ENCODE measurements at regions not wholly inside any gene's neighbourhood (a gene's known extent, or its start where the extent isn't known, plus 50 kb on each side); places are given as distances from the start of the nearest gene placed in this dataset.

GRCh38 chr2:64750001-64750816 lies 96.5 kb upstream of the SERTAD2 start:
- H3K27me3 ChIP-seq (ENCODE audit: low read depth) = no peaks in the 10 kb centered on the region
- peak; percentile 47 to 77 for DNase-seq (ENCODE audit: low spot score in 2 of 2)
- H3K36me3 ChIP-seq (replicated peaks) = no peaks in the 10 kb centered on the region
- peak overlapping the region; percentile 66 for H3K4me3 ChIP-seq
- H3K9me3 ChIP-seq = no peaks in the 10 kb centered on the region
- peaks cover 17% of the 10 kb centered on the region for H3K4me1 ChIP-seq
- in situ Hi-C loops (cut with MboI; ENCODE audit: low sequenced_read_pairs) = no loop called here

DNA sequence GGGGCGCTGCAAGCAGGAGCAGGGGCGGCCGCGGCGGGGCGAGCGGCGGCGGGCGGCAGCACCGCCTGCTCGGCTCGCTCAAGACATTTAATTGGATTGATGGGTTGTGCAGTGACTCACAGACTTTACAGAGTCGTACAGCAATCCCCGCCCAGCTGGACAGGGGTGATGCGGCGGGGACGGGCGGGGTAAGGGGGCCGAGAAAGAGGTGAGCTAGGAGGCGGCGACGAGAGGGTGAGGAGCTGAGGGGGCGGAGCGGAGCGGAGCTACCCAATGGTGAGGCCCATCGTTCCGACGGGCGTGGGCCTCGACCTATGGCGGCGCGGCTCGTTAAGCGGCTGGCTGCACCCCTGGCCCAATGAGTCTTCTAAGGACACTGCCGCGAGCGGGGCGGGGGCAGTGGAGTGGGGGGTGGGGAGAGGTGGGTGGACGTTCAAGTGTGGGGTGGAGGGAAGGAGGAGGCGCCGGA lies 97.1 kb upstream of the SERTAD2 start:
- DNase-seq (ENCODE audit: low spot score in 2 of 2) = peak; percentile 99
- peaks cover 14% of the 10 kb centered on the region for H3K4me1 ChIP-seq
- no peaks in the 10 kb centered on the region for H3K27me3 ChIP-seq (ENCODE audit: low read depth)
- in situ Hi-C loops (cut with MboI; ENCODE audit: low sequenced_read_pairs) = no loop called here
- H3K9me3 ChIP-seq = peaks cover 1% of the 10 kb centered on the region; the same call in 1 of the 2 replicates
- peak overlapping the region; percentile 66 for H3K4me3 ChIP-seq
- no peaks in the 10 kb centered on the region for H3K36me3 ChIP-seq (replicated peaks)

- peak; percentile 64 for DNase-seq (ENCODE audit: low spot score in 2 of 2)
- peaks cover 2% of the 10 kb centered on the region; the same call in 1 of the 2 replicates for H3K9me3 ChIP-seq
- peaks cover 14% of the 10 kb centered on the region for H3K4me1 ChIP-seq
- no peaks in the 10 kb centered on the region for H3K36me3 ChIP-seq (replicated peaks)
- no peaks in the 10 kb centered on the region for H3K27me3 ChIP-seq (ENCODE audit: low read depth)
- H3K4me3 ChIP-seq = peak overlapping the region; percentile 66
- in situ Hi-C loops (cut with MboI; ENCODE audit: low sequenced_read_pairs) = no loop called here
Observed at GRCh38 chr2:64751286-64752260, 97.9 kb upstream of the SERTAD2 start.

DNA sequence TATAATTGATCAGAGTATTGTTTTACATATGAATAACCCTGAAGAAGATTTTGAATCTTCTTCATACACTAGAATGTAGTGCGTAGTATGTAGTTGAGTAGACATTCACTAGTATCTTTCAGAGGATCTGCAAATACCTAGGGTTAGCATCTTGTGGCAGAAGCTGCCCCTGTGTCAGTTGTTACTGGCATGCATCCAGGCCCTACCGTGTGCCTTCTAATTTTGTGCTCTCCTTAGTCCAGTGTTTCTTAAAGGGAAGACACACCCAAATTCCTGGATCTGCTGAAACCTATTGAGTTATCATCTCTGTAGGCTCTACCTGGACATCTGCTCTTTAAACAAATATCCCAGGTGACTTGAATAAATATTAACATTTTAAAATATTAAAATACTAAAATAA lies 99.7 kb upstream of the SERTAD2 start:
- H3K27me3 ChIP-seq (ENCODE audit: low read depth) = no peaks in the 10 kb centered on the region
- in situ Hi-C loops (cut with MboI; ENCODE audit: low sequenced_read_pairs) = no loop called here
- no peak for DNase-seq (ENCODE audit: low spot score in 2 of 2)

DNA sequence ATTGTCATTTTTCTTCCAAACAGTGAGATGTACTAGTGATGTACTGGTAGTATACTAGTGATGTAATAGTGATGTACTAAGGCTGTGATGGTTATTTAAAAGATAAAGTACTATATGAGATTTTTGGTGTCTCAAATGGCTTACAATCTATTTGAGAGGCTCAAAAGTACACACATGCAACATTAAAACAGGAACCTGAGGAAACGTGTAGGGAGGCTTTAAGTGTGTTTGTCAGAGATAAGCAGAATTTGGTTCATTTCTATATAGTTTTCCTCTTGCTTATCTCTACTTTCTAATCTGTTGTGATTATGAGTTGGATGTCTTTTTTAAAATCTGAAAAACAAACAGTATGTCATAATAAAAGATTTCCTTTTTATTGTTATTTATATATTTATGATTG lies 100.9 kb upstream of the SERTAD2 start:
- DNase-seq (ENCODE audit: low spot score in 2 of 2) = no peak
- Histone ChIP-seq H3K36me3 (replicated peaks) (no peaks in the 10 kb centered on the region), H3K4me3 (no peak overlapping the region), H3K27me3 (ENCODE audit: low read depth) (no peaks in the 10 kb centered on the region), H3K9me3 (peaks cover 2% of the 10 kb centered on the region; the same call in 1 of the 2 replicates), H3K4me1 (peaks cover 5% of the 10 kb centered on the region)
- in situ Hi-C loops (cut with MboI; ENCODE audit: low sequenced_read_pairs) = no loop called here

More for the DNA sequence above, 99.7 kb upstream of the SERTAD2 start:
- Histone ChIP-seq H3K4me1 (peaks cover 14% of the 10 kb centered on the region), H3K4me3 (no peak overlapping the region), H3K36me3 (replicated peaks) (no peaks in the 10 kb centered on the region), H3K9me3 (peaks cover 2% of the 10 kb centered on the region; the same call in 1 of the 2 replicates)

- Histone ChIP-seq H3K9me3 (peaks cover 2% of the 10 kb centered on the region; the same call in 1 of the 2 replicates), H3K27me3 (ENCODE audit: low read depth) (no peaks in the 10 kb centered on the region), H3K36me3 (replicated peaks) (no peaks in the 10 kb centered on the region), H3K4me1 (peaks cover 2% of the 10 kb centered on the region), H3K4me3 (no peak overlapping the region)
- no peak for DNase-seq (ENCODE audit: low spot score in 2 of 2)
- in situ Hi-C loops (cut with MboI; ENCODE audit: low sequenced_read_pairs) = no loop called here
Observed at GRCh38 chr2:64757126-64757525, 103.4 kb upstream of the SERTAD2 start.

- Histone ChIP-seq H3K9me3 (peaks cover 2% of the 10 kb centered on the region; the same call in 1 of the 2 replicates), H3K4me1 (no peaks in the 10 kb centered on the region), H3K36me3 (replicated peaks) (no peaks in the 10 kb centered on the region), H3K27me3 (ENCODE audit: low read depth) (no peaks in the 10 kb centered on the region), H3K4me3 (no peak overlapping the region)
- DNase-seq (ENCODE audit: low spot score in 2 of 2) = no peak
- in situ Hi-C loops (cut with MboI; ENCODE audit: low sequenced_read_pairs) = no loop called here
Observed at GRCh38 chr2:64760128-64760527, 106.4 kb upstream of the SERTAD2 start.

DNA sequence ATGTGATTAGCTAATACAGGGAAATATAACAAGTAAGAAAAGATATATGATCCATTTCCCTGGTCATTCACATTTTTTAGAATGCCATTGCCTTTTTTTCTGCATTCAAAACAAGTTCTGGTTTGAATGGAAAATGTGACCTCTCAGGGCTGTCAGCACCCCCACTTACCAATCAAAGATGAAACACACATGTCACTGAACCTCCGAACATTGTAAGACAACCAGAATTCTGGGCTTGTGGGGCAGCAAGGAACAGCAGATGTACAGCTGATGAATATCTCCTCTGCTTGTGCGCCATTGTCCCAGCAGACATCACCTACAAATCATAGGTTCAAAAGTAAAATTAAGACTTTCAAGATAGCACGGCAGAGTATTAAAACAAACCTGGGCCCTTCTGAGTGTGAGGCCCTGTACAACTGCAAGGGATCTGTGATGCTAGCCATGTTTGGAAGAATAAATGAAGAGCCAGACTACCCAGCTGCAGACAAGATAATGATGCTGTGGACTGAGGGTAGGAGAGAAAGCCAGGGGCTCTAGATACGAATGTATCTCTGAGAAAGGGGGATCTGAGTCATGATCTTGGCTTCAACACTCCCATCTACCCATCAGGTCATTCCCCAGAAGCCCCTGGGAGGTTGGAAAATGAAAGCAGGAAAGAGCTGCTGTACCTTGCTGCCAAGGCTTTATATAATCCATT lies 108.7 kb upstream of the SERTAD2 start:
- Histone ChIP-seq H3K4me1 (peaks cover 5% of the 10 kb centered on the region; the same call in 1 of the 2 replicates), H3K36me3 (replicated peaks) (no peaks in the 10 kb centered on the region), H3K9me3 (no peaks in the 10 kb centered on the region), H3K27me3 (ENCODE audit: low read depth) (no peaks in the 10 kb centered on the region), H3K4me3 (no peak overlapping the region)
- no peak for DNase-seq (ENCODE audit: low spot score in 2 of 2)
- in situ Hi-C loops (cut with MboI; ENCODE audit: low sequenced_read_pairs) = no loop called here

- in situ Hi-C loops (cut with MboI; ENCODE audit: low sequenced_read_pairs) = no loop called here
- no peaks in the 10 kb centered on the region for H3K9me3 ChIP-seq
- no peaks in the 10 kb centered on the region for H3K27me3 ChIP-seq (ENCODE audit: low read depth)
- no peak overlapping the region for H3K4me3 ChIP-seq
- no peaks in the 10 kb centered on the region for H3K36me3 ChIP-seq (replicated peaks)
- H3K4me1 ChIP-seq = peaks cover 6% of the 10 kb centered on the region; the same call in 1 of the 2 replicates
- no peak for DNase-seq (ENCODE audit: low spot score in 2 of 2)
Observed at GRCh38 chr2:64763126-64763525, 109.4 kb upstream of the SERTAD2 start.

GRCh38 chr2:64765160-64765805 lies 111.6 kb upstream of the SERTAD2 start:
- H3K27me3 ChIP-seq (ENCODE audit: low read depth) = no peaks in the 10 kb centered on the region
- no peak overlapping the region for H3K4me3 ChIP-seq
- in situ Hi-C loops (cut with MboI; ENCODE audit: low sequenced_read_pairs) = no loop called here
- H3K4me1 ChIP-seq = peaks cover 6% of the 10 kb centered on the region; the same call in 1 of the 2 replicates
- H3K36me3 ChIP-seq (replicated peaks) = no peaks in the 10 kb centered on the region
- H3K9me3 ChIP-seq = no peaks in the 10 kb centered on the region
- DNase-seq (ENCODE audit: low spot score in 2 of 2) = no peak

DNA sequence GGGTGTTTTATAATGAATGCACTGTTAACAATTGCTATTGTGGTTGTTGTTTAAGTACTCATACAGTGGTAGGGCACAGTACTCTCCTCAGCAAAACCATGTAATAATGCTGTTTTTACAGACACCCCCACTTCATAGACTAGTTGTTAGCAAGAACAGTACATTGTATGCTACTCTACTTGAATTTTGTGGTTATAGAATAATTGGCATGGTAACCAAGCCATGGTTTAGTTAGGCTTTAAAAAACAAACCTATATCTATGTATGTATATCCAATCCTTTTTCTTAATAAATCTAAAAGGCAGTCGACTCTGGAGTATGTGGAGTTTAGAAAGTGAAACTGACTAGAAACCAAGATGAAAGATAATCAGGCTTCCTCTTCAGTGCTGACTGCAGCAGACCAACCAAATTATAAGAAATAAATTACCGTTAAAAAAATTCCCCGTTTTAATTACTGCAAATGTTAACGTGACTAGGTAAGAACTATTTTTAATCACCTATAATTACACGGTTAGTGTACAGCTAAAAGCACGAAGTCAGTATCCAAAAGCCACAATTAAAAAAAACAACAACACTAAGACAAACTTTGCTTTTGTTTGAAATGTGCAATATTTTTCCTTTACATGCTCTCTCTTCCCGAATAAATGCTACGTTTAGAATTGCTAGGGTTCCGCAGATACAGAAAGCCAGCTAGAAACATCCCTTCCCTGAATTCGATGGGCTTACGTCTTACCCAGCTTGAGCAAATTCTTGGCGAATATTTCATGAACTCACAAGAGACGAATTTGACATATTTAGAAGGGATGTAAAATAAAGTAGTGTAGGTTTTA lies 113.3 kb upstream of the SERTAD2 start:
- DNase-seq (ENCODE audit: low spot score in 2 of 2) = no peak
- Histone ChIP-seq H3K36me3 (replicated peaks) (no peaks in the 10 kb centered on the region), H3K4me1 (peaks cover 6% of the 10 kb centered on the region; the same call in 1 of the 2 replicates), H3K27me3 (ENCODE audit: low read depth) (0 out of 2 replicates have a peak, but pooled peaks cover under 1% of the 10 kb centered on the region), H3K4me3 (peak overlapping the region; percentile 51), H3K9me3 (no peaks in the 10 kb centered on the region)
- in situ Hi-C loops (cut with MboI; ENCODE audit: low sequenced_read_pairs) = no loop called here

Measured in HAP-1 (cell line).